ENCODE measurements at regions not wholly inside any gene's neighbourhood (a gene's known extent, or its start where the extent isn't known, plus 50 kb on each side); places are given as distances from the start of the nearest gene placed in this dataset.

DNA sequence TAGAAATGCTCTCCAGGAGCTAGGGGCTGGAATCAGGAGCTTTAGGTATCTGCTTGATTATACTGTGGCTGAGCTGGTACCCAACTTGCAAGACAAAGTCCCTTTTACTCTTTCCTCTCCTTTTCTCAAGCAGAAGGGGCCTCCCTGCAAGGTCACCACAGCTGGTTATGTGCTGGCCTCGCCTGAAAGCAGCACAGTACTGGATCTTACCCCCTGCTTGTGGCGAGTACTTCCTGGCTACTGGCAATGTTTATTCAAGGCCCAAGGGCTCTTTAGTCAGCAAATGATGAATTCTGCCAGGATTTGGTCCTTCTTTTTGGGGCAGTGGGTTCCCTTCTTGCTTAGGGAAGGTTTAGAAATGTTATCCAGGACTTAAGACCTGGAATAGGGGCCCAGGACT, 234.6 kb downstream of the RAP2B start:
- H3K79me2 ChIP-seq (ENCODE audit: insufficient read depth, low read depth): no peaks in the 10 kb centered on the region
- no peaks in the 10 kb centered on the region for H3K36me3 ChIP-seq (ENCODE audit: insufficient read depth)
- H3K4me1 ChIP-seq (ENCODE audit: low read depth, poor library complexity, severe bottlenecking): peaks cover 44% of the 10 kb centered on the region
- no peak overlapping the region for H3K4me3 ChIP-seq (IDR thresholded peaks at IDR 0.05; ENCODE audit: insufficient read depth, low read depth, low read length)
- peak overlapping the region; percentile 41 for H2AFZ ChIP-seq (ENCODE audit: low read depth)
- H3K27me3 ChIP-seq (ENCODE audit: insufficient read depth, low read depth): no peaks in the 10 kb centered on the region
- H3K4me2 ChIP-seq: no peak overlapping the region
- no peaks in the 10 kb centered on the region for H4K20me1 ChIP-seq (ENCODE audit: insufficient read depth)
- TF ChIP-seq, protein P1, sequence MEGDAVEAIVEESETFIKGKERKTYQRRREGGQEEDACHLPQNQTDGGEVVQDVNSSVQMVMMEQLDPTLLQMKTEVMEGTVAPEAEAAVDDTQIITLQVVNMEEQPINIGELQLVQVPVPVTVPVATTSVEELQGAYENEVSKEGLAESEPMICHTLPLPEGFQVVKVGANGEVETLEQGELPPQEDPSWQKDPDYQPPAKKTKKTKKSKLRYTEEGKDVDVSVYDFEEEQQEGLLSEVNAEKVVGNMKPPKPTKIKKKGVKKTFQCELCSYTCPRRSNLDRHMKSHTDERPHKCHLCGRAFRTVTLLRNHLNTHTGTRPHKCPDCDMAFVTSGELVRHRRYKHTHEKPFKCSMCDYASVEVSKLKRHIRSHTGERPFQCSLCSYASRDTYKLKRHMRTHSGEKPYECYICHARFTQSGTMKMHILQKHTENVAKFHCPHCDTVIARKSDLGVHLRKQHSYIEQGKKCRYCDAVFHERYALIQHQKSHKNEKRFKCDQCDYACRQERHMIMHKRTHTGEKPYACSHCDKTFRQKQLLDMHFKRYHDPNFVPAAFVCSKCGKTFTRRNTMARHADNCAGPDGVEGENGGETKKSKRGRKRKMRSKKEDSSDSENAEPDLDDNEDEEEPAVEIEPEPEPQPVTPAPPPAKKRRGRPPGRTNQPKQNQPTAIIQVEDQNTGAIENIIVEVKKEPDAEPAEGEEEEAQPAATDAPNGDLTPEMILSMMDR (conservative IDR thresholded peaks at IDR 0.05; ENCODE audit: low read depth, low read length): no peak
- H3K27ac ChIP-seq: no peak overlapping the region
- H3K9ac ChIP-seq: no peak overlapping the region

- no peaks in the 10 kb centered on the region for H3K79me2 ChIP-seq (ENCODE audit: insufficient read depth, low read depth)
- TF ChIP-seq, protein P1 (conservative IDR thresholded peaks at IDR 0.05; ENCODE audit: low read depth, low read length): no peak
- no peaks in the 10 kb centered on the region for H4K20me1 ChIP-seq (ENCODE audit: insufficient read depth)
- no peak overlapping the region for H3K4me2 ChIP-seq
- H3K27ac ChIP-seq: no peak overlapping the region
- peaks cover 53% of the 10 kb centered on the region for H3K4me1 ChIP-seq (ENCODE audit: low read depth, poor library complexity, severe bottlenecking)
- H3K9ac ChIP-seq: no peak overlapping the region
- no peaks in the 10 kb centered on the region for H3K36me3 ChIP-seq (ENCODE audit: insufficient read depth)
- no peak overlapping the region for H2AFZ ChIP-seq (ENCODE audit: low read depth)
- H3K27me3 ChIP-seq (ENCODE audit: insufficient read depth, low read depth): no peaks in the 10 kb centered on the region
- no peak overlapping the region for H3K4me3 ChIP-seq (IDR thresholded peaks at IDR 0.05; ENCODE audit: insufficient read depth, low read depth, low read length)
These were observed 235.8 kb downstream of the RAP2B start for GRCh38 chr3:153397794-153398193.

DNA sequence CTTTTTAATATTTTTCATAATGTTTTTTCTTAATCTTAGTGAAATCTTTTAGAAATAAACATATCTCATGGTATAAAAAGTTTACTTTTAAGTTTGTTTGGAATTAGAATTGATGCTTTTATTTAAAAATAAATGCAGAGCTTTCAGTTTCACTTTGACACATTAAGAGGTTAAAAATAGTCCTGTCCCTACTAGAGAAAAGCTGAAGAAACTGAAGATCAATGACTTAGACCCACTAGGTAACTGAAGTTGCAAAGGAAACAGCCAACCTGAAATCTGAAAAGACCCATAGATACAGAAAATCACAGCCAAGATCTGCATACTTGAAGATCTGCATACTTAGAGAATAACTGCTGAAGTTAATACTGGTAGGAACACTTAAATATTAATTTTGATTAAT, 237.6 kb downstream of the RAP2B start:
- H3K9ac ChIP-seq: peak overlapping the region; percentile 33; the same call in 1 of the 2 replicates
- H3K4me2 ChIP-seq: peak overlapping the region; percentile 93
- H3K79me2 ChIP-seq (ENCODE audit: insufficient read depth, low read depth): no peaks in the 10 kb centered on the region
- no peaks in the 10 kb centered on the region for H3K27me3 ChIP-seq (ENCODE audit: insufficient read depth, low read depth)
- TF ChIP-seq, protein P1 (conservative IDR thresholded peaks at IDR 0.05; ENCODE audit: low read depth, low read length): no peak
- H3K36me3 ChIP-seq (ENCODE audit: insufficient read depth): no peaks in the 10 kb centered on the region
- no peaks in the 10 kb centered on the region for H4K20me1 ChIP-seq (ENCODE audit: insufficient read depth)
- H3K27ac ChIP-seq: peak overlapping the region; percentile 86
- no peak overlapping the region for H3K4me3 ChIP-seq (IDR thresholded peaks at IDR 0.05; ENCODE audit: insufficient read depth, low read depth, low read length)
- peaks cover 60% of the 10 kb centered on the region for H3K4me1 ChIP-seq (ENCODE audit: low read depth, poor library complexity, severe bottlenecking)
- H2AFZ ChIP-seq (ENCODE audit: low read depth): peak overlapping the region; percentile 56

GRCh38 chr3:153400641-153401040, 238.6 kb downstream of the RAP2B start:
- Histone ChIP-seq H3K4me3 (IDR thresholded peaks at IDR 0.05; ENCODE audit: insufficient read depth, low read depth, low read length) (no peak overlapping the region), H3K27me3 (ENCODE audit: insufficient read depth, low read depth) (no peaks in the 10 kb centered on the region), H2AFZ (ENCODE audit: low read depth) (peak overlapping the region; percentile 56), H3K4me2 (peak overlapping the region; percentile 93), H3K79me2 (ENCODE audit: insufficient read depth, low read depth) (no peaks in the 10 kb centered on the region), H3K36me3 (ENCODE audit: insufficient read depth) (no peaks in the 10 kb centered on the region), H3K9ac (peak overlapping the region; percentile 33; the same call in 1 of the 2 replicates), H3K4me1 (ENCODE audit: low read depth, poor library complexity, severe bottlenecking) (peaks cover 60% of the 10 kb centered on the region), H3K27ac (peak overlapping the region; percentile 86), H4K20me1 (ENCODE audit: insufficient read depth) (no peaks in the 10 kb centered on the region)
- TF ChIP-seq, protein P1 (conservative IDR thresholded peaks at IDR 0.05; ENCODE audit: low read depth, low read length): no peak
